Stimulated activated CD4-positive, alpha-beta T cell treated with anti-CD3 and anti-CD28 coated beads, Interleukin-1b, Interleukin-23, amount 100 ng/mL, for 24 hours (primary cell): ENCODE measurements at regions not wholly inside any gene's neighbourhood (a gene's known extent, or its start where the extent isn't known, plus 50 kb on each side); places are given as distances from the start of the nearest gene placed in this dataset.
"Not testable (repeated sequence)": the region's sequence is repeated elsewhere in the genome, so short reads cannot be mapped to it uniquely, and the experiment has no call there.

ENCODE experiments used
- DNase-seq, 4 experiments: peaks; one replicate each; pipeline ENCODE4 v3.0.0-alpha.2; 2020; ENCODE audit warnings: low read depth in 4 of 4, low spot score in 1 of 4

DNA sequence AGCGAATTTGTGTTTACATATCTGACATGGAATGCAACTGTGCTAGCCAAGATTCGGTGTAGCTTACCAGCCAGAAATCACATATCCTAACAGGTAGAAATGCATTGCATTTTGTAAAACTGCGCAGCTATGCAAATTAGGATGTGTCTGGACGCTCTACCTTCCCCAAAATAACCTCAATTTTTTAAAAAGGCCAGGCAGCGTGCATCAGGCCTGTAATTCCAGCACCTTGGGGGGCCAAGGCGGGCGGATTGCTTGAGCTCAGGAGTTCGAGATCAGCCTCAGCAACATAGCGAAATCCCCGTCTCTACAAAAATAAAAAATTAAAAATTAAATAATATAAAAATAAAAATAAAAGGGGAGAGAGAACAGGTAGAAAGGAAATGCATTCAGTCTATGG lies 305.0 kb downstream of the TYW1 start:
- DNase-seq = no peak

DNA sequence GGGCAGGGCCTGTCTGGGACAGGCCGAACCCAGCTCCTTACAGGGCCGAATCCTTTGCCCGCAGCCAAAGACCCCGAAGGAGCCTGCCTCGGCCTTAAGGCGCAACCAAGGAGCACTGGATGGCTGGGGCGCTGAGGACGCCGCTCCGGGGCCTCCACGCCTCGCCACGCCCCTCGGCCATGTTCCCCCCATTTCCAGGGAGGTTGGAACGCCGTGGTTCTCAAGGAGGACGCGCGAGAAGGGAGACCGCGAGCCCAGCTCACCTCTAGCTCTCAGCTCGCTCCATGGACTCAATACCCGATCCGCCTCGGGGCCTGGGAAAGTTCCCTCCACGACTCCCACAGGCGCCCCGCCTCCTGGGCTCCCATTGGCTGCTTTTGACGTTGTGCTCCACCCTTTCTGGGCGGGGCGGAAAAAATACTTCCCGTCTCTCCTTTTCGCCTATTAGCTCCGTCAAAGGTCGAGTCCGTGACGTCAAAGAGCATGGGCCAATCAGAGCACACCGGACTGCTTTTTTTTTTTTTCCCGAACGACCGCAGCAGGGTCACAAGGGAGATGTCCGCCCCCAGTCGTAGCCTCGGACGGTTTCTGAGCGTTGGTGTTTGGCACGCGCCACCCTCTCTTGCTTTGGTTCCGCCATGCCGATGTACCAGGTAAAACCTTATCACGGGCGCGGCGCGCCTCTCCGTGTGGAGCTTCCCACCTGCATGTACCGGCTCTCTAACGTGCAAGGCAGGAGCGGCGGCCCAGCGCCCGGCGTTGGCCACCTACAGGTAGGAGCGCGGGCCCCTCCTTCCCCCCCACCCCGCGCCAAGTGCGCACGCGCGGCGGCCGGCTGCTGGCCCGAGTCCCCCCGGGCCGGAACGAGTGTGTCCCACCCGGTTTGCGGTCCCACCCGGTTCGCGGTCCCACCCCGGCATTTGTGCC lies 305.7 kb downstream of the TYW1 start:
- DNase-seq = peak; percentile 91 to 98 (median 98)

- not testable (repeated sequence) for DNase-seq
Observed at GRCh38 chr7:67304846-67305245, 308.2 kb downstream of the TYW1 start.

DNA sequence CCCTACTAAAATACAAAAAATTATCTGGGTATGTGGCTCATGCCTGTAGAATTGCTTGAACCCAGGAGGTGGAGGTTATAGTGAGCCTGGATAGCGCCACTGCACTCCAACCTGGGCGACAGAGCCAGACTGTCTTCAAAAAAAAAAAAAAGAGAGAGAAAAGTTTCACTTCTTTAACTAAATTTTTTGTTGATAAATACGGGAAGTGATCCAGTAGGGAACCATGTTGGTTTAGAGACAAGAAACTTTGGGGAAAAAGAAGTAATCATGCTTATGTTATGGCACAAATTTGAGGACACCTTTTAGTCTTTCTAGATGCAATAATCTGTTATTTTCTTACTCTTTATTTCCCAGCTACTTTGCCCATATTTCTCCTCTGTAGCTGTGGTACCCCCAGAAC lies 309.7 kb downstream of the TYW1 start:
- no peak for DNase-seq

DNA sequence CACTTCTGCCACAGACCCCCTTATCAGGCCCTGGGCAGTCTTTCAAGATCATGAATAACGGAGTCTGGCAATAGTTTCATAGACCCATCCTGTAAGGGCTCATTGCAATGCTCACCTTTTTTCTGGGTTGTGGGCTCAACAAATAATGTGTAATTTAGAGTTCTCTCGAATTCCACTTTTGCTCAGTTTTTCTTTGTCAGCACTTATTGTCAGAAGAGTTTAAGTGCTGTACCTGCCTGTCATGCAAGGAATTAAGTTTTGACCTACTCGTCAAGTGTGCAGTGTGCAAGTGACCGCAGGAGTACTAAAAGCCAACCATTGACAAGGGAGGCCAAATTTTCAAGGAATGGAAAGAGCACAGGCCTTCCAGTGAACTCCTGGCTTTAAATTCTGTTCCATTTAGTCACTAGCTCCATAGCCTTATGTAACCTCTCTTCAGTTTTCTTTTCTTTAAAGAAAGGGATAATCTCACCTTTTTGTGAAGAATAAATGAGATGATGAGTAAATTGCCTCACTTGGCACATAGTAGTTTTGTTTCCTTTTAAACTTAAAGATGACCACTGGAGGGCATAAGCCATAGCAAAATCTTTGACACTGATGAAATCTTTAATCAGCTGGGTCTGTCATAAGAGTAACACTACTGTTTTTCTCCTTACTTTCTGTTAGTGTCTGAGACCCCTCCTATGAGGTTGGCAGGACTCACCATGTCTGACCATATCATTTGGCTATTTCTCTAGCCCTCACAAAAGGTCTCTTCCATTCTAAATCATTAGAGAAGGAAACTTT lies 313.3 kb downstream of the TYW1 start:
- no peak for DNase-seq

GRCh38 chr7:67311901-67312300 lies 315.3 kb downstream of the TYW1 start:
- no peak for DNase-seq

DNA sequence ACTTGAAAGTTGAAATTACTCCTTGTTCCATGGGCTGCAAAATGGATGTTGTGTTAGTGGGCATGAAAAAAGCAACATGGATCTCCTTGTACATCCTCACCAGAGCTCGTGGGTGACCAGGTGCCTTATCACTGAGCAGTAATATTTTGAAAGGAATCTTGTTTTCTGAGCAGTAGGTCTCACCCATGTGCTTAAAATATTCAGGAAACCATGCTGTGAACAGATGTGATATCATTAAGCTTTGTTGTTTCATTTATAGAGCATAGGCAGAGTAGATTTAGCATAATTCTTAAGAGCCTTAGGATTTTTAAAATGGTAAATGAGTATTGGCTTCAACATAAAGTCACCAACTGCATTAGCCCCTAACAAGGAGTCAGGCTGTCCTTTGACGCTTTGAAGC lies 316.6 kb downstream of the TYW1 start:
- DNase-seq = no peak

DNA sequence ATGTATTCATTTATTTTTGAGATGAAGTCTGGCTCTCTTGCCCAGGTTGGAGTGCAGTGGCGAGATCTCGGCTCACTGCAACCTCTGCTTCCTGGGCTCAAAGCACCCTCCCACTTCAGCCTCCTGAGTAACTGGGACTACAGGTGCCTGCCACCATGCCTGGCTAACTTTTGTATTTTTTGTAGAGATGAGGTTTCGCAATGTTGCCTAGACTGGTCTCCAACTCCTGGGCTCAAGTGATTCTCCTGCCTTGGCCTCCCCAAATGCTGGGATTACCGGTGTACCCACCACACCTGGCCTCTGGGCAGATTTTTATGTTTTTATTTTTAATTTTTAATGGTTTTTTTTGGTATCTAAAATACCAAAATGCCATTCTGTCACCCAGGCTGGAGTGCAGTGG lies 320.3 kb downstream of the TYW1 start:
- DNase-seq = not testable (repeated sequence)

DNA sequence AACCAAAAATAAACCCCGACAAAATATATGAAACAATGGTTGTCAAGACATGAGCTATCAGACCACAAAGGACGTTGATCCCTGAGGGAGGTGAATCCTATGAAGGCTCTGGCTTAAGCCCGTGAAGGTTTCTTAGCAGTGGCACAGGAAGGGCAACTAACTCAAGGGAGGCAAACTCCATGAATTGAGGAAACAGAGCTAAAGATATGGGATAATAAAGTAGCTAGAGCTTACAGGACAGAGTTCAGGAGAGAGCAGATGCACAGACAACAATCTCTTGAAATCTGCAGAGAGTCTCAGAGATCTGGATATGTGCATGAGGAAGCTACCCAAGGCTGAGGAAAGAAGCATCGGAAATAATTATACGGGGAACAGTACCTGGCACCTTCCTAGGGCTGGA lies 331.6 kb downstream of the TYW1 start:
- not testable (repeated sequence) for DNase-seq

- not testable (repeated sequence) for DNase-seq
Observed at GRCh38 chr7:67335165-67335564, 338.5 kb downstream of the TYW1 start.

DNA sequence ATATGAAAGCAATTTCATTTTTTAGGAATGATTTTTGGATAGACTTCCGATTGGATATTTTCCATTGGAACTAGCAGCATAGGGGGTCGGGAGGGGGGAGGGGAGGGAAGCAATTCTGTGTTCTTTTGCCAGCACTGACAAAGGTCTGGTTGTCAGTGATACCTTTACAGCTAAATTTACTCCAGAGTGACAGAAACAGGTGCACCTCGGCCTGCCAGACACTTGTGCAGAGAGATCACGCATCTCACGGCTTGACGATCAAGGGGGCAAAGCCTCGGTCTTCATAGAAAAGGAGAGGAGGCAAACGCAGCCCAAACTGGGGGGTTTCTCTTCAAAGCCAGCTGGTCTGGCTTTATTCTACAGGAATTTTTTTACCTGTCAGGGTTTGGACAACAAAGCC lies 339.0 kb downstream of the TYW1 start:
- DNase-seq = not testable (repeated sequence)

GRCh38 chr7:67338545-67338944 lies 341.9 kb downstream of the TYW1 start:
- DNase-seq = not testable (repeated sequence)

- no peak for DNase-seq
Observed at GRCh38 chr7:67341153-67341768, 344.6 kb downstream of the TYW1 start.

DNA sequence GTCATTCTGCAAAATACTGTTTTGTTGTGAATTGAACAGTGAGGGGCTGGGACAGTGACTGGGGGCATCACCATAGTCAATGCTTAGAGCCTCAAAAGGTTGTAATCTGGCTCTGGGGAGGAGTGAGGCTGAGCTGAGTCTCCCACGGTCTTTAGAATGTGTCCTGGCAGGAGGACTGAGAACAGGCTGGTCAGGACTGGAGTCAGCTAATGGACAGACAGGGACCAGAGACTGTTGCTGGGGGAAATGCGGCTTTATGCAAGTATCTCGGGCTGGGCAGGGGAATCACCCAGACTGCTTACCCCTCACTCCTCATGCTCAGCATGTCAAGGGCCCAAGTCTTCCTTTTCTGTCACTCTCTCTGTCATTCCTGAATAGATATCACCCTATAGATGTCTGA lies 346.5 kb downstream of the TYW1 start:
- no peak for DNase-seq

DNA sequence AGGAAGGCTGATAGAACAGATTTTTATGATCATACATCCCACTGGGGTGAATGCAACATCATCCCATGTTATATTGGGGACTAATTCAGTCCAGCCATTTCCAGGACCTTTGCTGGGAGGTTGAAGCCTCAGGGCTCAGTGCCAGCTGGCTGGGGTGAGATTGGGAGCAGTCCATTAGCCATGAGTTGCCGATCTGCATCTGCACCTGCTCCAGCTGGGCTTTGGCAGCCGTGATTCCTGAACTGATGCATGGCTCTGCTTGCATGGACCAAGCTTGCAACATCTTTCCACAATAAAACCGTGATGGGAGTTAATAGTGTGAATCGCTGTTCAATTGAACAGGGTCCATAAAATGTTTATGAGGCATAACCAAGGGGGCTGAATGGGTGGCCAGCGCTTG lies 346.9 kb downstream of the TYW1 start:
- no peak for DNase-seq

DNA sequence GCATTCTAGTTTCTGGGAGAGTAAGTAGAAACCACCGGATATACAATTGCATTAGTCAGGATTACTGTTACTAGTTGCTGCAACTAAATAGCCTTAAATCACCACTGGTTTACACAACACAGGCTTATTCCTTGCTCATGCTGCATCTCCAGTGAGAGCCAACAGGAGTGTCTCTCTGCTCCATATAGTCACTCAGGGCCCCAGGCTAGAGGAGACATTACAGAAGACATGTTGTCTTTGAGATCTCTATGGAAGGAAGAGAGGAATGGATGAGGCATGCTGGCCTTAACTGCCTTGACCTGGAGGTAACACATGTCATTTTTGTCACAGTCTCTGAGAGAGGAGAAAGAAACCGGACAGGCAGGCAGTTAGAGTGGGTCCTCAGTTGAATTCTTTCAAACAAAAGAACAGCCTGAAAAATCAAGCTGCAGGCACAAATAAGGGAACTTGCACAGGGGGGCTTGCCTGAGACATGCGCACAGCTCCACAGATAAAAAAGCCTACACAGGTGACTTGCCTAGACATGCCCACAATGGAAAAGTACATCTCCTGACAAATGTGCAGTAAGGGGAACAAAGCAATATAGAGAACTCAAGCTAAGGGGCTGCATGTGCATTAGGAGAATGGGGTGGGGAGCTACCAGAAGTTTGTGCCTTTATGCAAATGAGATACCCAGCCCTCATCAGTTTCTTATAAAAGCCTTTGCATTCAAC lies 348.0 kb downstream of the TYW1 start:
- DNase-seq = no peak

GRCh38 chr7:67346126-67346525 lies 349.5 kb downstream of the TYW1 start:
- no peak for DNase-seq

- no peak for DNase-seq
Observed at GRCh38 chr7:67346876-67347275, 350.2 kb downstream of the TYW1 start.

DNA sequence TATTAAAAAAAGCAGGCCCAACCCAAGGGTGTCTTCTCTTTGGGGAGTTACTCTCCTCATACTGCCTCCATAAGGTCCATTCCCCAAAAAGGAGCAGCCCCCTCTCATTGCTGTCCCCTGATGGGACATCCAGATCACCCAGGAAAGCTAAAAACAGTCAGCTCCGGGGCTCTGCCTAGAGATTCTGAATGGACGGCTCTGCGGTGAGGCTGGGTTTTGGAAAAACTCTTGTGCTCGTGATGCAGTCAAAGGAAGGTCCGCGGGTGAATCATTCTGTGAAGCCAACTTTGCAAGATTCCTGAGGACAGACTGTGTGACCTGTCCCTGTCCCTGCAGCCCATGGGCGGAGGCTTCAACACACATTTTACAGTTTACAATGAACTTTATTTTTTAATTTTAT lies 351.5 kb downstream of the TYW1 start:
- no peak for DNase-seq

DNA sequence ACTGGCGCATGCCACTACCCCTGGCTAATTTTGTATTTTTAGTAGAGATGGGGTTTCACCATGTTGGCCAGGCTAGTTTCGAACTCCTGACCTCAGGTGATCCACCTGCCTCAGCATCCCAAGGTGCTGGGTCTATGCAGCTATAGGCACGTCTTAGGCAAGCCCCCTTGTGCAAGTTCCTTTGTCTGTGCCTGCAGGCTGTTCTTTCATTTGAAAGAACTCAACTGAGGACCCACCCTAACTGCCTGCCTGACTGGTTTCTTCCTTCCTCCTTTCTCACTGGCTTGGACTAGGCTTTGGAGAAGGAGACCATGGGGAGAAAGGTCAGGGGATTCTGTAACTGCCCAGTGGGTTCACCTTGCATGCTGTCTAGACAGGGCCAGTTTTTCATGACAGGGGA lies 361.0 kb downstream of the TYW1 start:
- DNase-seq = not testable (repeated sequence)

GRCh38 chr7:67358316-67358715 lies 361.7 kb downstream of the TYW1 start:
- not testable (repeated sequence) for DNase-seq
